ENCODE measurements at regions not wholly inside any gene's neighbourhood (a gene's known extent, or its start where the extent isn't known, plus 50 kb on each side); places are given as distances from the start of the nearest gene placed in this dataset.

DNA sequence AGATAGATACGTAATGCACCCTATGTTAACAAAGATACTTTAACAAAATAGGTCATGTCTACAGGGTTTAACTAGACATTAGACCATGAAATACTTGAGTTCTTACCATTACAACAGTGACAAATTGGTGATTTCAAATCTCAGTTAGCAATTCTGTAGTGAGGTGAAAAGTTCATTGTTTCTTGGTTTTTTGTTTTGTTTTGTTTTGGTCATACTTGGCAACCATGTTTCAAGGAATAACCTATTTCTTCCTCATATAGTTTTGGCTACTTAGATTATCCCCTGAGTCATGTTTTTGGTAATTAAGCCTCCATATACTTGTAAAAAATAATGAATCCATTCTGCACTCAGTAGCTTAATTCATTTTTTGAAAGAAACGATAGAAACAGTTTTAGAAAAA is 1200.4 kb downstream of the DIAPH3 start:
- no peak overlapping the region for H3K4me3 Mint-ChIP-seq
- DNase-seq (ENCODE audit: low spot score) (no peak), ATAC-seq (no peak)
- no peaks in the 10 kb centered on the region for H3K27me3 Mint-ChIP-seq (ENCODE audit: low read depth)
- CTCF ChIA-PET = no interaction called here
- H3K4me1 Mint-ChIP-seq = peaks cover 5% of the 10 kb centered on the region
- H3K27ac Mint-ChIP-seq = no peak overlapping the region
- POLR2A ChIA-PET = no interaction called here
- TF ChIP-seq, protein P1, sequence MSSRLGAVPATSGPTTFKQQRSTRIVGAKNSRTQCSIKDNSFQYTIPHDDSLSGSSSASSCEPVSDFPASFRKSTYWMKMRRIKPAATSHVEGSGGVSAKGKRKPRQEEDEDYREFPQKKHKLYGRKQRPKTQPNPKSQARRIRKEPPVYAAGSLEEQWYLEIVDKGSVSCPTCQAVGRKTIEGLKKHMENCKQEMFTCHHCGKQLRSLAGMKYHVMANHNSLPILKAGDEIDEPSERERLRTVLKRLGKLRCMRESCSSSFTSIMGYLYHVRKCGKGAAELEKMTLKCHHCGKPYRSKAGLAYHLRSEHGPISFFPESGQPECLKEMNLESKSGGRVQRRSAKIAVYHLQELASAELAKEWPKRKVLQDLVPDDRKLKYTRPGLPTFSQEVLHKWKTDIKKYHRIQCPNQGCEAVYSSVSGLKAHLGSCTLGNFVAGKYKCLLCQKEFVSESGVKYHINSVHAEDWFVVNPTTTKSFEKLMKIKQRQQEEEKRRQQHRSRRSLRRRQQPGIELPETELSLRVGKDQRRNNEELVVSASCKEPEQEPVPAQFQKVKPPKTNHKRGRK (CRISPR knock-in tag; IDR thresholded peaks at IDR 0.05; ENCODE audit: borderline replicate concordance) = no peak
- TF ChIP-seq ZNF138 (CRISPR knock-in tag; conservative IDR thresholded peaks at IDR 0.05) (no peak), SP1 (CRISPR knock-in tag; conservative IDR thresholded peaks at IDR 0.05) (no peak), MAX (CRISPR knock-in tag; IDR thresholded peaks at IDR 0.05) (no peak), ESRRA (CRISPR knock-in tag; IDR thresholded peaks at IDR 0.05; ENCODE audit: borderline replicate concordance) (no peak), TEAD4 (CRISPR knock-in tag; IDR thresholded peaks at IDR 0.05) (no peak), EMX1 (CRISPR knock-in tag; IDR thresholded peaks at IDR 0.05) (no peak), ERG (CRISPR knock-in tag; IDR thresholded peaks at IDR 0.05) (no peak), ZNF416 (CRISPR knock-in tag; IDR thresholded peaks at IDR 0.05) (no peak)
- TF ChIP-seq, protein P2, sequence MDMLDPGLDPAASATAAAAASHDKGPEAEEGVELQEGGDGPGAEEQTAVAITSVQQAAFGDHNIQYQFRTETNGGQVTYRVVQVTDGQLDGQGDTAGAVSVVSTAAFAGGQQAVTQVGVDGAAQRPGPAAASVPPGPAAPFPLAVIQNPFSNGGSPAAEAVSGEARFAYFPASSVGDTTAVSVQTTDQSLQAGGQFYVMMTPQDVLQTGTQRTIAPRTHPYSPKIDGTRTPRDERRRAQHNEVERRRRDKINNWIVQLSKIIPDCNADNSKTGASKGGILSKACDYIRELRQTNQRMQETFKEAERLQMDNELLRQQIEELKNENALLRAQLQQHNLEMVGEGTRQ (CRISPR knock-in tag; IDR thresholded peaks at IDR 0.05) = no peak
- TF ChIP-seq, protein P3, sequence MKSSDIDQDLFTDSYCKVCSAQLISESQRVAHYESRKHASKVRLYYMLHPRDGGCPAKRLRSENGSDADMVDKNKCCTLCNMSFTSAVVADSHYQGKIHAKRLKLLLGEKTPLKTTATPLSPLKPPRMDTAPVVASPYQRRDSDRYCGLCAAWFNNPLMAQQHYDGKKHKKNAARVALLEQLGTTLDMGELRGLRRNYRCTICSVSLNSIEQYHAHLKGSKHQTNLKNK (CRISPR knock-in tag; IDR thresholded peaks at IDR 0.05) = no peak
- TF ChIP-seq, protein P4, sequence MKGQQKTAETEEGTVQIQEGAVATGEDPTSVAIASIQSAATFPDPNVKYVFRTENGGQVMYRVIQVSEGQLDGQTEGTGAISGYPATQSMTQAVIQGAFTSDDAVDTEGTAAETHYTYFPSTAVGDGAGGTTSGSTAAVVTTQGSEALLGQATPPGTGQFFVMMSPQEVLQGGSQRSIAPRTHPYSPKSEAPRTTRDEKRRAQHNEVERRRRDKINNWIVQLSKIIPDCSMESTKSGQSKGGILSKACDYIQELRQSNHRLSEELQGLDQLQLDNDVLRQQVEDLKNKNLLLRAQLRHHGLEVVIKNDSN (CRISPR knock-in tag; IDR thresholded peaks at IDR 0.05) = no peak
- H3K36me3 Mint-ChIP-seq = peaks cover 5% of the 10 kb centered on the region
- peaks cover 10% of the 10 kb centered on the region for H3K9me3 Mint-ChIP-seq

DNA sequence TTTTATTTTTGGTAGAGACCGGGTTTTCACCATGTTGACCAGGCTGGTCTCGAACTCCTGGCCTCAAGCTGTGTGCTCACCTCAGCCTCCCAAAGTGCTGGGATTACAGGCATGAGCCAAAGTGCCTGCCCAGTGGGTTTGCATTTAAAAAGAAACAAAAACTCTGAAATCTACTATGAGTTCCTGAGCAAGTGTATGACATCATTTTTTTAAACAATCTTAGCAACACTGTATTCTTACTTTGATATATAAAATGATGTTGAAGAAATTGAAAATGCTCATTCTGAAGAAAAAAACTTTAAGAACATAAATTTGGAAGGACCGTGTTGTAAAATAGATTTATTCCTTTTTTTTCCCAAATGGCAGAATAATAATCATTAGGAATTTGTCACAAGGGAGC is 1199.7 kb downstream of the DIAPH3 start:
- Mint-ChIP-seq H3K9me3 (peaks cover 10% of the 10 kb centered on the region), H3K27me3 (ENCODE audit: low read depth) (no peaks in the 10 kb centered on the region), H3K4me3 (no peak overlapping the region), H3K4me1 (peaks cover 5% of the 10 kb centered on the region), H3K27ac (no peak overlapping the region), H3K36me3 (peaks cover 9% of the 10 kb centered on the region)
- POLR2A ChIA-PET = no interaction called here
- DNase-seq (ENCODE audit: low spot score) (no peak), ATAC-seq (no peak)
- CTCF ChIA-PET = no interaction called here
- TF ChIP-seq ZNF396 (CRISPR knock-in tag; IDR thresholded peaks at IDR 0.05; ENCODE audit: borderline replicate concordance) (no peak), E2F5 (CRISPR knock-in tag; IDR thresholded peaks at IDR 0.05) (no peak), ZNF263 (CRISPR knock-in tag; IDR thresholded peaks at IDR 0.05; ENCODE audit: low read depth) (no peak), HMGA2 (CRISPR knock-in tag; IDR thresholded peaks at IDR 0.05) (no peak), PRDM15 (CRISPR knock-in tag; IDR thresholded peaks at IDR 0.05) (no peak), EMX1 (CRISPR knock-in tag; IDR thresholded peaks at IDR 0.05) (no peak), JUN (CRISPR knock-in tag; IDR thresholded peaks at IDR 0.05) (no peak), AR (CRISPR knock-in tag; IDR thresholded peaks at IDR 0.05) (no peak), ZNF232 (CRISPR knock-in tag; IDR thresholded peaks at IDR 0.05) (no peak)
- TF ChIP-seq, protein P5, sequence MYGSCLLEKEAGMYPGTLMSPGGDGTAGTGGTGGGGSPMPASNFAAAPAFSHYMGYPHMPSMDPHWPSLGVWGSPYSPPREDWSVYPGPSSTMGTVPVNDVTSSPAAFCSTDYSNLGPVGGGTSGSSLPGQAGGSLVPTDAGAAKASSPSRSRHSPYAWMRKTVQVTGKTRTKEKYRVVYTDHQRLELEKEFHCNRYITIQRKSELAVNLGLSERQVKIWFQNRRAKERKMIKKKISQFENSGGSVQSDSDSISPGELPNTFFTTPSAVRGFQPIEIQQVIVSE (CRISPR knock-in tag; IDR thresholded peaks at IDR 0.05; ENCODE audit: borderline replicate concordance) = no peak

All from WTC11 (cell line).